A673 (cell line): ENCODE measurements at regions not wholly inside any gene's neighbourhood (a gene's known extent, or its start where the extent isn't known, plus 50 kb on each side); places are given as distances from the start of the nearest gene placed in this dataset.

Source experiments
- CTCF ChIP-seq: fragments of 300-800, 200-600 bp; sonication (generic); conservative IDR thresholded peaks from 2 replicates; pipeline ENCODE4 v1.5.1; 2017; ENCODE audit warnings: low read depth, mild to moderate bottlenecking, antibody characterized with exemption, low read length, moderate library complexity, mixed read lengths
- EZH2 ChIP-seq: fragments of 200-600 bp; sonication (generic); IDR thresholded peaks from 2 replicates; pipeline ENCODE4 v1.6.1; 2017; ENCODE audit warnings: borderline replicate concordance, low read depth, mild to moderate bottlenecking, mixed read lengths, antibody characterized with exemption, low read length; ENCODE audit not compliant: poor library complexity, severe bottlenecking

GRCh38 chr3:105316331-105316730 is 50.4 kb upstream of the ALCAM start:
- TF ChIP-seq CTCF (no peak), EZH2 (no peak)
